Osteoblast (primary cell): ENCODE measurements at regions not wholly inside any gene's neighbourhood (a gene's known extent, or its start where the extent isn't known, plus 50 kb on each side); places are given as distances from the start of the nearest gene placed in this dataset.

Experiments
- DNase-seq: peaks from one replicate; pipeline ENCODE4 v3.0.0; 2011; ENCODE audit warnings: low spot score, mixed read lengths; ENCODE audit not compliant: insufficient read length; ENCODE audit errors: missing footprints
- H2AFZ ChIP-seq: 2 replicates; pipeline ENCODE4 v1.6.0; 2011; ENCODE audit warnings: mild to moderate bottlenecking, low read length
- H3K27ac ChIP-seq: 2 replicates; pipeline ENCODE4 v1.5.1; 2011; ENCODE audit warnings: mild to moderate bottlenecking, low read depth, low read length, moderate library complexity
- H3K27me3 ChIP-seq: 2 replicates; pipeline ENCODE4 v1.6.0; 2012; ENCODE audit warnings: mild to moderate bottlenecking, control low read depth, inconsistent platforms, low read length, moderate library complexity; ENCODE audit not compliant: insufficient read depth
- H3K36me3 ChIP-seq: 2 replicates; pipeline ENCODE4 v1.5.1; 2011; ENCODE audit warnings: mild to moderate bottlenecking, low read length, control low read depth, moderate library complexity; ENCODE audit not compliant: insufficient read depth
- H3K4me1 ChIP-seq: 2 replicates; pipeline ENCODE4 v1.5.1; 2011; ENCODE audit warnings: mild to moderate bottlenecking, low read length, control low read depth, moderate library complexity; ENCODE audit not compliant: insufficient read depth
- H3K4me2 ChIP-seq: 2 replicates; pipeline ENCODE4 v1.6.0; 2011; ENCODE audit warnings: mild to moderate bottlenecking, low read length; ENCODE audit not compliant: insufficient read depth
- H3K4me3 ChIP-seq: fragments of 200-600 bp; sonication (generic); 3 replicates; pipeline ENCODE4 v1.5.1; 2012; ENCODE audit warnings: mild to moderate bottlenecking, low read length, inconsistent platforms; ENCODE audit not compliant: insufficient read depth
- H3K79me2 ChIP-seq: 2 replicates; pipeline ENCODE4 v1.6.0; 2012; ENCODE audit warnings: mild to moderate bottlenecking, low read length, control low read depth, inconsistent platforms; ENCODE audit not compliant: insufficient read depth
- H3K9me3 ChIP-seq: 2 replicates; pipeline ENCODE4 v1.5.1; 2011; ENCODE audit warnings: low read depth, low read length, control low read depth
- H4K20me1 ChIP-seq: 2 replicates; pipeline ENCODE4 v1.6.0; 2012; ENCODE audit warnings: mild to moderate bottlenecking, low read length, control low read depth; ENCODE audit not compliant: insufficient read depth
- CTCF ChIP-seq: IDR thresholded peaks from 2 replicates; pipeline ENCODE4 v1.5.1; 2011; ENCODE audit warnings: mild to moderate bottlenecking, low read depth, low read length, moderate library complexity; ENCODE audit errors: extremely low read depth

- no peaks in the 10 kb centered on the region for H3K9me3 ChIP-seq
- no peak overlapping the region for H3K4me3 ChIP-seq
- H3K79me2 ChIP-seq, result no peaks in the 10 kb centered on the region
- no peak overlapping the region for H3K4me2 ChIP-seq
- no peak overlapping the region for H3K27ac ChIP-seq
- H2AFZ ChIP-seq, result no peak overlapping the region
- no peak for DNase-seq
- no peak for TF ChIP-seq CTCF
- H4K20me1 ChIP-seq, result no peaks in the 10 kb centered on the region
- H3K36me3 ChIP-seq, result no peaks in the 10 kb centered on the region
- H3K4me1 ChIP-seq, result no peaks in the 10 kb centered on the region
- H3K27me3 ChIP-seq, result no peaks in the 10 kb centered on the region
Observed at GRCh38 chr2:138124521-138124920, 160.2 kb downstream of the HNMT start.

- Histone ChIP-seq H3K27me3 (no peaks in the 10 kb centered on the region), H3K9me3 (no peaks in the 10 kb centered on the region)
- DNase-seq, result no peak
Observed at GRCh38 chr2:138125306-138126288, 161.3 kb downstream of the HNMT start.

GRCh38 chr2:138132108-138132507 lies 167.8 kb downstream of the HNMT start:
- Histone ChIP-seq H3K36me3 (no peaks in the 10 kb centered on the region), H3K9me3 (no peaks in the 10 kb centered on the region), H4K20me1 (no peaks in the 10 kb centered on the region), H3K4me2 (no peak overlapping the region), H3K4me3 (no peak overlapping the region), H3K27ac (no peak overlapping the region), H2AFZ (no peak overlapping the region), H3K4me1 (no peaks in the 10 kb centered on the region), H3K27me3 (no peaks in the 10 kb centered on the region), H3K79me2 (no peaks in the 10 kb centered on the region)
- TF ChIP-seq CTCF, result no peak
- DNase-seq, result no peak

More at GRCh38 chr2:138125306-138126288, 161.3 kb downstream of the HNMT start:
- no peaks in the 10 kb centered on the region for H3K79me2 ChIP-seq
- H4K20me1 ChIP-seq, result no peaks in the 10 kb centered on the region
- H3K4me2 ChIP-seq, result no peak overlapping the region
- no peak overlapping the region for H3K27ac ChIP-seq
- no peak for TF ChIP-seq CTCF
- no peaks in the 10 kb centered on the region for H3K36me3 ChIP-seq
- H2AFZ ChIP-seq, result no peak overlapping the region
- no peaks in the 10 kb centered on the region for H3K4me1 ChIP-seq
- H3K4me3 ChIP-seq, result no peak overlapping the region

GRCh38 chr2:138137949-138138348 lies 173.7 kb downstream of the HNMT start:
- no peak for TF ChIP-seq CTCF
- DNase-seq, result no peak
- Histone ChIP-seq H4K20me1 (no peaks in the 10 kb centered on the region), H3K4me1 (no peaks in the 10 kb centered on the region), H3K9me3 (no peaks in the 10 kb centered on the region), H3K79me2 (no peaks in the 10 kb centered on the region), H3K27ac (no peak overlapping the region), H3K4me3 (no peak overlapping the region), H3K4me2 (no peak overlapping the region), H3K27me3 (no peaks in the 10 kb centered on the region), H2AFZ (no peak overlapping the region), H3K36me3 (no peaks in the 10 kb centered on the region)
